HG03520 (cell line): ENCODE measurements at regions not wholly inside any gene's neighbourhood (a gene's known extent, or its start where the extent isn't known, plus 50 kb on each side); places are given as distances from the start of the nearest gene placed in this dataset.
A peak's percentile ranks its signal among the peaks of the same experiment; 100 is the strongest.

Experiments
- ATAC-seq: cut with Tn5 transposase; IDR thresholded peaks from one replicate; pipeline ENCODE4 v1.9.1; 2021; ENCODE audit warnings: mild to moderate bottlenecking, moderate library complexity; ENCODE audit not compliant: unreplicated experiment

- no peak for ATAC-seq
These were observed 56.6 kb upstream of the SCOC start for GRCh38 chr4:140316799-140317198.

- no peak for ATAC-seq
These were observed 57.5 kb upstream of the SCOC start for GRCh38 chr4:140315970-140316369.

- no peak for ATAC-seq
These were observed 58.0 kb upstream of the SCOC start for GRCh38 chr4:140315438-140315837.

- no peak for ATAC-seq
These were observed 58.4 kb upstream of the SCOC start for GRCh38 chr4:140315019-140315418.

- ATAC-seq, result no peak
These were observed 61.3 kb upstream of the SCOC start for GRCh38 chr4:140312100-140312499.

- no peak for ATAC-seq
These were observed 62.1 kb upstream of the SCOC start for GRCh38 chr4:140311257-140311835.

- no peak for ATAC-seq
These were observed 64.1 kb upstream of the SCOC start for GRCh38 chr4:140309124-140309870.

GRCh38 chr4:140308366-140309123 is 64.9 kb upstream of the SCOC start:
- ATAC-seq, result peak; percentile 63

GRCh38 chr4:140305053-140305452 is 68.4 kb upstream of the SCOC start:
- no peak for ATAC-seq

- no peak for ATAC-seq
These were observed 69.1 kb upstream of the SCOC start for GRCh38 chr4:140304346-140304745.

GRCh38 chr4:140302151-140302859 is 71.1 kb upstream of the SCOC start:
- ATAC-seq, result no peak

- no peak for ATAC-seq
These were observed 73.0 kb upstream of the SCOC start for GRCh38 chr4:140300271-140300970.

GRCh38 chr4:140298001-140298400 is 75.4 kb upstream of the SCOC start:
- ATAC-seq, result no peak

GRCh38 chr4:140297221-140297570 is 76.2 kb upstream of the SCOC start:
- no peak for ATAC-seq

- ATAC-seq, result no peak
These were observed 76.9 kb upstream of the SCOC start for GRCh38 chr4:140296335-140297220.

- ATAC-seq, result no peak
These were observed 79.5 kb upstream of the SCOC start for GRCh38 chr4:140293979-140294378.

- no peak for ATAC-seq
These were observed 82.2 kb upstream of the SCOC start for GRCh38 chr4:140291259-140291658.

GRCh38 chr4:140289486-140289885 is 84.0 kb upstream of the SCOC start:
- no peak for ATAC-seq

GRCh38 chr4:140286456-140286855 is 87.0 kb upstream of the SCOC start:
- ATAC-seq, result no peak

- no peak for ATAC-seq
These were observed 89.0 kb upstream of the SCOC start for GRCh38 chr4:140284456-140284855.
